ENCODE measurements at regions not wholly inside any gene's neighbourhood (a gene's known extent, or its start where the extent isn't known, plus 50 kb on each side); places are given as distances from the start of the nearest gene placed in this dataset.

DNA sequence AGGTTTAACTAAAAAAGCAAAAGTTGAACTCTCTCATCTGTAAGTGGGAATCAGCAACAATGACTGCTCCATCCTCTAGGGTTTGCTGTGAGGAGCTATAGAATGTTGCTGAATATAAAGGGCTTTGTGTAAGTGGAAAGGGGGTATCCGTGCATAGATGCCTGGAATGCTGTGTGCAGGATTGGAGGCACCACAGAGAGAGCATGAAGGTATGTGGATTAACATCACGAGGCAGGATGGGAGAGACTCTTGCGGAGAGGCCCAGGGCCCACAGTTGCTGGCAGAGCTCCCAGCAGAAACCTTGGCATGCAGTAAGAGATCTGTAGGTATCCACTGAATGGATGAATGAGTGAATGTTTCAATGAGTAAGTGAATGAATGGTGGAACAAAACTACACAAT is 298.7 kb upstream of the DDI1 start:
- ChIA-PET CTCF (no interaction called here), SMC1A (ENCODE audit: uncharacterized antibody, unreplicated experiment) (no interaction called here), POLR2A (no interaction called here), RAD21 (ENCODE audit: unreplicated experiment) (no interaction called here)
- in situ Hi-C loops (cut with MboI), result no loop called here
- TF ChIP-seq, protein P1, sequence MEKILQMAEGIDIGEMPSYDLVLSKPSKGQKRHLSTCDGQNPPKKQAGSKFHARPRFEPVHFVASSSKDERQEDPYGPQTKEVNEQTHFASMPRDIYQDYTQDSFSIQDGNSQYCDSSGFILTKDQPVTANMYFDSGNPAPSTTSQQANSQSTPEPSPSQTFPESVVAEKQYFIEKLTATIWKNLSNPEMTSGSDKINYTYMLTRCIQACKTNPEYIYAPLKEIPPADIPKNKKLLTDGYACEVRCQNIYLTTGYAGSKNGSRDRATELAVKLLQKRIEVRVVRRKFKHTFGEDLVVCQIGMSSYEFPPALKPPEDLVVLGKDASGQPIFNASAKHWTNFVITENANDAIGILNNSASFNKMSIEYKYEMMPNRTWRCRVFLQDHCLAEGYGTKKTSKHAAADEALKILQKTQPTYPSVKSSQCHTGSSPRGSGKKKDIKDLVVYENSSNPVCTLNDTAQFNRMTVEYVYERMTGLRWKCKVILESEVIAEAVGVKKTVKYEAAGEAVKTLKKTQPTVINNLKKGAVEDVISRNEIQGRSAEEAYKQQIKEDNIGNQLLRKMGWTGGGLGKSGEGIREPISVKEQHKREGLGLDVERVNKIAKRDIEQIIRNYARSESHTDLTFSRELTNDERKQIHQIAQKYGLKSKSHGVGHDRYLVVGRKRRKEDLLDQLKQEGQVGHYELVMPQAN (conservative IDR thresholded peaks at IDR 0.05), result no peak
- TF ChIP-seq SMAD1 (IDR thresholded peaks at IDR 0.05; ENCODE audit: low read depth, partially characterized antibody), result no peak
- no peak for TF ChIP-seq ATF7 (IDR thresholded peaks at IDR 0.05; ENCODE audit: low read depth)
- TF ChIP-seq ZNF274 (IDR thresholded peaks at IDR 0.05; ENCODE audit: insufficient read depth, insufficient read length), result no peak
- TF ChIP-seq RELA (IDR thresholded peaks at IDR 0.05; ENCODE audit: borderline replicate concordance, partially characterized antibody), result no peak
- no peak for TF ChIP-seq GATAD2B (conservative IDR thresholded peaks at IDR 0.05; ENCODE audit: low read depth)
- TF ChIP-seq, protein P2, sequence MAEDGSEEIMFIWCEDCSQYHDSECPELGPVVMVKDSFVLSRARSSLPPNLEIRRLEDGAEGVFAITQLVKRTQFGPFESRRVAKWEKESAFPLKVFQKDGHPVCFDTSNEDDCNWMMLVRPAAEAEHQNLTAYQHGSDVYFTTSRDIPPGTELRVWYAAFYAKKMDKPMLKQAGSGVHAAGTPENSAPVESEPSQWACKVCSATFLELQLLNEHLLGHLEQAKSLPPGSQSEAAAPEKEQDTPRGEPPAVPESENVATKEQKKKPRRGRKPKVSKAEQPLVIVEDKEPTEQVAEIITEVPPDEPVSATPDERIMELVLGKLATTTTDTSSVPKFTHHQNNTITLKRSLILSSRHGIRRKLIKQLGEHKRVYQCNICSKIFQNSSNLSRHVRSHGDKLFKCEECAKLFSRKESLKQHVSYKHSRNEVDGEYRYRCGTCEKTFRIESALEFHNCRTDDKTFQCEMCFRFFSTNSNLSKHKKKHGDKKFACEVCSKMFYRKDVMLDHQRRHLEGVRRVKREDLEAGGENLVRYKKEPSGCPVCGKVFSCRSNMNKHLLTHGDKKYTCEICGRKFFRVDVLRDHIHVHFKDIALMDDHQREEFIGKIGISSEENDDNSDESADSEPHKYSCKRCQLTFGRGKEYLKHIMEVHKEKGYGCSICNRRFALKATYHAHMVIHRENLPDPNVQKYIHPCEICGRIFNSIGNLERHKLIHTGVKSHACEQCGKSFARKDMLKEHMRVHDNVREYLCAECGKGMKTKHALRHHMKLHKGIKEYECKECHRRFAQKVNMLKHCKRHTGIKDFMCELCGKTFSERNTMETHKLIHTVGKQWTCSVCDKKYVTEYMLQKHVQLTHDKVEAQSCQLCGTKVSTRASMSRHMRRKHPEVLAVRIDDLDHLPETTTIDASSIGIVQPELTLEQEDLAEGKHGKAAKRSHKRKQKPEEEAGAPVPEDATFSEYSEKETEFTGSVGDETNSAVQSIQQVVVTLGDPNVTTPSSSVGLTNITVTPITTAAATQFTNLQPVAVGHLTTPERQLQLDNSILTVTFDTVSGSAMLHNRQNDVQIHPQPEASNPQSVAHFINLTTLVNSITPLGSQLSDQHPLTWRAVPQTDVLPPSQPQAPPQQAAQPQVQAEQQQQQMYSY (CRISPR knock-in tag; IDR thresholded peaks at IDR 0.05), result no peak
- TF ChIP-seq SREBF2 (IDR thresholded peaks at IDR 0.05; ENCODE audit: low read length), result no peak
- TF ChIP-seq NFXL1 (IDR thresholded peaks at IDR 0.05; ENCODE audit: borderline replicate concordance), result no peak
- TF ChIP-seq, protein P3, sequence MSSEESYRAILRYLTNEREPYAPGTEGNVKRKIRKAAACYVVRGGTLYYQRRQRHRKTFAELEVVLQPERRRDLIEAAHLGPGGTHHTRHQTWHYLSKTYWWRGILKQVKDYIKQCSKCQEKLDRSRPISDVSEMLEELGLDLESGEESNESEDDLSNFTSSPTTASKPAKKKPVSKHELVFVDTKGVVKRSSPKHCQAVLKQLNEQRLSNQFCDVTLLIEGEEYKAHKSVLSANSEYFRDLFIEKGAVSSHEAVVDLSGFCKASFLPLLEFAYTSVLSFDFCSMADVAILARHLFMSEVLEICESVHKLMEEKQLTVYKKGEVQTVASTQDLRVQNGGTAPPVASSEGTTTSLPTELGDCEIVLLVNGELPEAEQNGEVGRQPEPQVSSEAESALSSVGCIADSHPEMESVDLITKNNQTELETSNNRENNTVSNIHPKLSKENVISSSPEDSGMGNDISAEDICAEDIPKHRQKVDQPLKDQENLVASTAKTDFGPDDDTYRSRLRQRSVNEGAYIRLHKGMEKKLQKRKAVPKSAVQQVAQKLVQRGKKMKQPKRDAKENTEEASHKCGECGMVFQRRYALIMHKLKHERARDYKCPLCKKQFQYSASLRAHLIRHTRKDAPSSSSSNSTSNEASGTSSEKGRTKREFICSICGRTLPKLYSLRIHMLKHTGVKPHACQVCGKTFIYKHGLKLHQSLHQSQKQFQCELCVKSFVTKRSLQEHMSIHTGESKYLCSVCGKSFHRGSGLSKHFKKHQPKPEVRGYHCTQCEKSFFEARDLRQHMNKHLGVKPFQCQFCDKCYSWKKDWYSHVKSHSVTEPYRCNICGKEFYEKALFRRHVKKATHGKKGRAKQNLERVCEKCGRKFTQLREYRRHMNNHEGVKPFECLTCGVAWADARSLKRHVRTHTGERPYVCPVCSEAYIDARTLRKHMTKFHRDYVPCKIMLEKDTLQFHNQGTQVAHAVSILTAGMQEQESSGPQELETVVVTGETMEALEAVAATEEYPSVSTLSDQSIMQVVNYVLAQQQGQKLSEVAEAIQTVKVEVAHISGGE (CRISPR knock-in tag; IDR thresholded peaks at IDR 0.05), result no peak
- TF ChIP-seq CBFB (IDR thresholded peaks at IDR 0.05; ENCODE audit: low read depth), result no peak
- TF ChIP-seq EGR1 (IDR thresholded peaks at IDR 0.05; ENCODE audit: borderline replicate concordance in 1 of 2, low read depth in 2 of 2, low read length in 2 of 2), result no peak
- no peak for TF ChIP-seq YY1 (IDR thresholded peaks at IDR 0.05; ENCODE audit: low read depth, low read length)
- TF ChIP-seq CREB1 (IDR thresholded peaks at IDR 0.05; ENCODE audit: low read depth), result no peak
- no peak for TF ChIP-seq MEF2A (IDR thresholded peaks at IDR 0.05; ENCODE audit: insufficient read depth, low read depth, low read length)
- no peak for TF ChIP-seq TARDBP (IDR thresholded peaks at IDR 0.05; ENCODE audit: borderline replicate concordance)
- no peak for TF ChIP-seq PAX8 (IDR thresholded peaks at IDR 0.05)
- TF ChIP-seq TCF7 (IDR thresholded peaks at IDR 0.05; ENCODE audit: borderline replicate concordance), result no peak
- Histone ChIP-seq H4K20me1 (ENCODE audit: control insufficient read depth, insufficient read depth) (no peaks in the 10 kb centered on the region), H3K4me3 (no peak overlapping the region), H3K36me3 (ENCODE audit: control insufficient read depth in 2 of 2, insufficient read depth in 2 of 2, low read length in 1 of 2) (no peaks in the 10 kb centered on the region), H3K27ac (ENCODE audit: control insufficient read depth, insufficient read depth) (no peak overlapping the region), H3K4me2 (ENCODE audit: control insufficient read depth, insufficient read depth) (no peak overlapping the region), H3K27me3 (replicated peaks in 1 of 2; ENCODE audit: control insufficient read depth in 2 of 2, insufficient read depth in 2 of 2, low read length in 1 of 2) (no peaks in the 10 kb centered on the region; a peak in 1 of 4 replicates), H2AFZ (ENCODE audit: control insufficient read depth, low read depth, low read length) (no peak overlapping the region), H3K9ac (ENCODE audit: control insufficient read depth, insufficient read depth, low read length) (no peak overlapping the region), H3K9me3 (replicated peaks; ENCODE audit: control insufficient read depth, insufficient read depth, low read length) (no peaks in the 10 kb centered on the region), H3K4me1 (ENCODE audit: control insufficient read depth, insufficient read depth, low read length) (no peaks in the 10 kb centered on the region), H3K79me2 (ENCODE audit: control insufficient read depth, insufficient read depth, low read length) (no peaks in the 10 kb centered on the region)
- ATAC-seq (no peak), FAIRE-seq (no peak), DNase-seq (ENCODE audit: low read depth, low spot score) (no peak)
- intact Hi-C loops (cut with micrococcal nuclease; ENCODE audit: unreplicated experiment), result no loop called here
- 0% methylated on average over 3 of the region's 3 CpGs for WGBS (ENCODE audit: insufficient coverage, insufficient replicate concordance, low lambda C conversion rate, missing lambda C conversion rate)
- BruUV-seq (replicated peaks), result no TSS peak

Measured in GM12878 (cell line).